ENCODE measurements at regions not wholly inside any gene's neighbourhood (a gene's known extent, or its start where the extent isn't known, plus 50 kb on each side); places are given as distances from the start of the nearest gene placed in this dataset.

- no peak for DNase-seq
These were observed 391.8 kb downstream of the FGF9 start for GRCh38 chr13:22062478-22063205.

- DNase-seq = no peak
These were observed 392.7 kb downstream of the FGF9 start for GRCh38 chr13:22063416-22064124.

GRCh38 chr13:22064854-22065620 is 394.2 kb downstream of the FGF9 start:
- DNase-seq = no peak

- no peak for DNase-seq
These were observed 402.8 kb downstream of the FGF9 start for GRCh38 chr13:22073718-22074117.

GRCh38 chr13:22074403-22074802 is 403.5 kb downstream of the FGF9 start:
- DNase-seq = no peak

DNA sequence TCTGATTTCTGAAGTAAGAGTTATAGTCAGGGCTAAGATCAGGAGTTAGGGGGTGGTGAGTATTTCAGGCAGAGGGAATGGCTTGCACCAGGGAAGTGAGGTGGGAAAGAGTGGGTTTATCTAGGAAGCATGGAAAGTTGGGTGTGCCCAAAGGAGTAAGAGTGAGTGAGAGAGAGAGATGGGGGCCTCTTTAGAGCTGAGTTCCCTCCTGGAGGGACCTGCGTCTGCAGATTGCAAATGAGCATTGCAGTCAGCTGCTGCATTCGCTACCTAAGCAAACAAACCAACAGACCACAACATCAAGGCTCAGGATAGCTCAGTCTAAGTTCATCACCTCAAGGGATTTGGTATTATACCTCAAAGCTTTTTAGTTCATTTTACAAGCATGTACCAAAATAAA is 405.8 kb downstream of the FGF9 start:
- DNase-seq = no peak

GRCh38 chr13:22077205-22077683 is 406.4 kb downstream of the FGF9 start:
- no peak for DNase-seq

- DNase-seq = no peak
These were observed 406.9 kb downstream of the FGF9 start for GRCh38 chr13:22077764-22078163.

GRCh38 chr13:22079961-22080360 is 409.1 kb downstream of the FGF9 start:
- no peak for DNase-seq

DNA sequence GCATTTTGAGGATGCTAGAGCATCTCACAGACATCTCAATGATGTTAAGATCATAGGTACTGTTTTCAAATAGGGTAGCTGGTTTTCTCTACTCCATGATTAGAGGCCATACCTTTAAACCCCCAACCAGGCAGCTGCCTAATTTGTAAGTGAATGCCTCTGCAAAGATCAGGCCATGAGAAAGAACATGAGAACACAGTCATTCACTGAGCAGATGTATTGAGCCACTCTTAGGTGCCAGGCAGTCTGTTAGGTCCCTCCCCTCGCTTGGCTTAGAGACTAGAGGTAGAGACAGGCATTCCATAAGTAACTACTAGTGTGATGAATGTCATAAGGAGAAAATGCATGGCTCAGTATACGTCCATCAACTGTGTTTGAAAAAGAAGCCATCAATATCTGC is 410.0 kb downstream of the FGF9 start:
- DNase-seq = no peak

GRCh38 chr13:22081430-22081829 is 410.6 kb downstream of the FGF9 start:
- no peak for DNase-seq

- DNase-seq = no peak
These were observed 411.2 kb downstream of the FGF9 start for GRCh38 chr13:22082030-22082429.

GRCh38 chr13:22082437-22083100 is 411.7 kb downstream of the FGF9 start:
- no peak for DNase-seq

- DNase-seq = no peak
These were observed 414.1 kb downstream of the FGF9 start for GRCh38 chr13:22085001-22085400.

GRCh38 chr13:22086597-22087330 is 415.9 kb downstream of the FGF9 start:
- DNase-seq = peak; percentile 58

GRCh38 chr13:22090106-22090505 is 419.2 kb downstream of the FGF9 start:
- no peak for DNase-seq

DNA sequence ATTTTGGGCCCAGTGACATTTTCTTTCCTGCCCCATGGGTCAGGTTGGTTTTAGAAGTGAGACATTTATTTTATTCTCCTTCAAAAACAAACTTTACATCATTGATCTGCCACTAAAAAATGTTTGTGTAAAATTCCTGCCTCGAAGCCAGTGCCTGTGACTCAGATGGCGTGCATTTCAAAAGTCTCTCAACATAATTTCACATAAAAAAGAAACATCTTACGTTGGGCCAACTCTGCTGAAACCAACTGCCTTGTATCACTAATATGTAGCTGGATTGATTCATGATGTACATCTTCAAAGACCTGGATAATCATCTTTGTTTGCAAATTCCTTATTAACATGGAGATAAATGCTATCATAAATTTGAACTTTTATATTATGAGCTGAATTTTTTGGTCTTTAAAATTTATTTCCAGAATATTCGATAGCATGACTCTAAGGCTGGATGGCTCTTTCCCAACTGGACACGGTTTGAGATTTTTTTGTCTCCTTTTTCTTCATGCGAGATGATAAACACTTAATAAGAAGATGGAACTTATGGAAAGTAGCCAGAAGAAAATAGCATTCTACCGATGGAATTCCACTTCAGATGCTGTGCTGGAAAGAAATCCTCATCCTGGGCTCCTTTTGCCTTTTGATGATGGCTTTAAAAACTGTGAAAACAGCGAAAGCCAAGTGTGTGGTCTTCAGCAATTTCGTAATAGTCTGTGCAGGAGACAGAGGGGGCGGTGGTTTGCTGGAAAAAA is 420.5 kb downstream of the FGF9 start:
- DNase-seq = peak; percentile 80

DNA sequence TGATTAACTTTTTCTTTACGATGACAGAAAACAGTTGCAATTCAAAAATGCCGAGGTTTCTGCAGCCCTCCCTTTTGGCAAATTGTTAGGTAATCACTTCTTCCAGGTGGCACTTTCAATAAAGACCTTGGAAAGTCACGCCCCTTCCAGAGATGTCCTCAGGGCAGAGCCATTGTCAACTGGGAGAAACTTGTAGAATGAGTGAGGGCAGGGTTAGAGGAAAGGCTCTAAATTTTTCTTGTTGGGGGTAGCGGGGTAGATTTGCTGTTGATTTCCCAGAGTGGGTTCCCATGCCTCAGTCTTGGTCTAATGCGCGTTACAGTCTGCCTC is 421.1 kb downstream of the FGF9 start:
- no peak for DNase-seq

DNA sequence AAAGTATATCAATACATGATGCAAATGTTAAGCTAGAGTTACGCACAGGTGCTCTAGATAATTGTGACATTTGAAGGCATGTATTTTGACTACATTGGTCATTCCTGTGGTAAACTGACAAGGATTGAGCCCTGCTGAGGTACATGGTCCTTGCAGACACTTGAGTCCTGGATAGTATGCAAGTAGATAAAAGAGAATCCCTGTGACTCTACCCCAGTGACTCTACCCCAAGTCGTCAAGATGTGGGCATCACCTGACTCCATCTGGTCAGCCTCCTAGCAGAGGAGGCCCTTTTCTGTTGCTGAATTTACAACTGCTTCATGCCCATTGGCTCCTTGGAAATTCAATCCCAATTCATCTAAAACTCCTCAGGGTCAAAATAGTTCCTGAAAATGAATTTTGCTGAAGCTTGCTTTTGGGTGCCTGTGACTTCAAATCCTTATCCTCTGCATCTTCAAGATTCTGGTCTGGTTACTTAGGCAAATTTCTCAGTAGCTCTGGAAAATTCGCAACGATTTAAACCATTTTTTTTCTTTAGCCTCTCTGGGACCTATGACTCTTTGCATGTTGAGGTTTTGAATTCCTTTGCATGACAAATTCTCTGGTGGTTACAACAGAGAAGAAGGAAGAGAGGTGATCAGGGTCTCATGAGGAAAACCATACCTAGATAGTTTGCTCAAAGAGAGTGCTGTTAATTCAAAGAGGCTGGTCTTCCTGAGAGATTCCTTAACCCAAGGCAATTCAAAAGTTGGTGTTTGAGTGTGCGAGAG is 422.1 kb downstream of the FGF9 start:
- peak; percentile 60 for DNase-seq

- no peak for DNase-seq
These were observed 424.9 kb downstream of the FGF9 start for GRCh38 chr13:22095794-22096193.

DNA sequence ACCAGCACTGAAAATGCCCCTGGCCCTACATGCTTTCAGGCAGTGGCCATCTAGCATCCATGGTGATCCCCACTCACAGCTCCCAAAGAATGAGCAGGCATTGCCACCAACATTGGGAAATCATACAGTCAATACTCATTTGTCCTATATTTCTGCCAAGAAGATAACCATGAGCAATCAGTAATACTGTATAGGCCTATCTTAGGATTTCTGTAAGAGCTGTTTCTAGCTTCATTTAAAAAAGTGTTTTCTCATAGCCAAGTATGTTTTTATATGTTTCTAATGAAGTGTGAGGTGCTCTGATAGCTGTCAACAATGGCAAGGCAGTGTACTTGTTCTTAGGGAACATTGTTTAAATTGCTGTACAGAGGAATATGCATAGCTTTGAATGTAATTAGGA is 428.7 kb downstream of the FGF9 start:
- no peak for DNase-seq
